ENCODE measurements at regions not wholly inside any gene's neighbourhood (a gene's known extent, or its start where the extent isn't known, plus 50 kb on each side); places are given as distances from the start of the nearest gene placed in this dataset.

GRCh38 chr2:14720319-14720718 lies 87.8 kb downstream of the LRATD1 start:
- no peaks in the 10 kb centered on the region for H3K9me3 ChIP-seq (ENCODE audit: control insufficient read depth, low read length)
- peaks cover 2% of the 10 kb centered on the region for H3K4me1 ChIP-seq (ENCODE audit: control insufficient read depth, insufficient read depth, low read length, poor library complexity, severe bottlenecking)
- no peaks in the 10 kb centered on the region for H3K36me3 ChIP-seq (ENCODE audit: control insufficient read depth, insufficient read depth, low read length)
- H3K4me3 ChIP-seq (ENCODE audit: extremely low read depth, insufficient read depth, low read length, poor library complexity, severe bottlenecking), result no peak overlapping the region
- no peak overlapping the region for H3K27ac ChIP-seq (ENCODE audit: low read depth, low read length, severe bottlenecking)
- 63 to 78% methylated on average over 4 to 5 of the region's 5 CpGs for WGBS, 2 experiments (ENCODE audit: insufficient coverage in 2 of 2)

- Histone ChIP-seq H3K4me3 (ENCODE audit: extremely low read depth, insufficient read depth, low read length, poor library complexity, severe bottlenecking) (no peak overlapping the region), H3K36me3 (ENCODE audit: control insufficient read depth, insufficient read depth, low read length) (no peaks in the 10 kb centered on the region), H3K4me1 (ENCODE audit: control insufficient read depth, insufficient read depth, low read length, poor library complexity, severe bottlenecking) (peaks cover 2% of the 10 kb centered on the region), H3K27ac (ENCODE audit: low read depth, low read length, severe bottlenecking) (no peak overlapping the region), H3K9me3 (ENCODE audit: control insufficient read depth, low read length) (no peaks in the 10 kb centered on the region)
- no CpG with 5 or more reads among the region's 2 CpGs for WGBS, 2 experiments (ENCODE audit: insufficient coverage in 2 of 2)
These were observed 88.2 kb downstream of the LRATD1 start for GRCh38 chr2:14720739-14721138.

GRCh38 chr2:14722904-14723570 lies 90.5 kb downstream of the LRATD1 start:
- no peaks in the 10 kb centered on the region for H3K9me3 ChIP-seq (ENCODE audit: control insufficient read depth, low read length)
- no peak overlapping the region for H3K27ac ChIP-seq (ENCODE audit: low read depth, low read length, severe bottlenecking)
- peaks cover 2% of the 10 kb centered on the region for H3K4me1 ChIP-seq (ENCODE audit: control insufficient read depth, insufficient read depth, low read length, poor library complexity, severe bottlenecking)
- no peaks in the 10 kb centered on the region for H3K36me3 ChIP-seq (ENCODE audit: control insufficient read depth, insufficient read depth, low read length)
- WGBS, 2 experiments (ENCODE audit: insufficient coverage in 2 of 2), result 91 to 100% methylated on average over 1 of the region's 3 CpGs
- no peak overlapping the region for H3K4me3 ChIP-seq (ENCODE audit: extremely low read depth, insufficient read depth, low read length, poor library complexity, severe bottlenecking)

GRCh38 chr2:14723684-14724083 lies 91.2 kb downstream of the LRATD1 start:
- Histone ChIP-seq H3K27ac (ENCODE audit: low read depth, low read length, severe bottlenecking) (no peak overlapping the region), H3K4me3 (ENCODE audit: extremely low read depth, insufficient read depth, low read length, poor library complexity, severe bottlenecking) (no peak overlapping the region), H3K4me1 (ENCODE audit: control insufficient read depth, insufficient read depth, low read length, poor library complexity, severe bottlenecking) (peaks cover 2% of the 10 kb centered on the region), H3K36me3 (ENCODE audit: control insufficient read depth, insufficient read depth, low read length) (no peaks in the 10 kb centered on the region), H3K9me3 (ENCODE audit: control insufficient read depth, low read length) (no peaks in the 10 kb centered on the region)
- WGBS, 2 experiments (ENCODE audit: insufficient coverage in 2 of 2), result 89 to 94% methylated on average over 3 to 4 of the region's 5 CpGs

- 92% methylated on average over 2 of the region's 4 CpGs; no CpG with 5 or more reads in 1 of the 2 experiments for WGBS, 2 experiments (ENCODE audit: insufficient coverage in 2 of 2)
- Histone ChIP-seq H3K27ac (ENCODE audit: low read depth, low read length, severe bottlenecking) (no peak overlapping the region), H3K4me1 (ENCODE audit: control insufficient read depth, insufficient read depth, low read length, poor library complexity, severe bottlenecking) (no peaks in the 10 kb centered on the region), H3K9me3 (ENCODE audit: control insufficient read depth, low read length) (no peaks in the 10 kb centered on the region), H3K4me3 (ENCODE audit: extremely low read depth, insufficient read depth, low read length, poor library complexity, severe bottlenecking) (no peak overlapping the region), H3K36me3 (ENCODE audit: control insufficient read depth, insufficient read depth, low read length) (no peaks in the 10 kb centered on the region)
These were observed 103.2 kb downstream of the LRATD1 start for GRCh38 chr2:14735696-14736095.

- WGBS, 2 experiments (ENCODE audit: insufficient coverage in 2 of 2), result 50 to 86% methylated on average over 1 of the region's 1 CpG
- Histone ChIP-seq H3K36me3 (ENCODE audit: control insufficient read depth, insufficient read depth, low read length) (no peaks in the 10 kb centered on the region), H3K4me3 (ENCODE audit: extremely low read depth, insufficient read depth, low read length, poor library complexity, severe bottlenecking) (no peak overlapping the region), H3K9me3 (ENCODE audit: control insufficient read depth, low read length) (no peaks in the 10 kb centered on the region), H3K27ac (ENCODE audit: low read depth, low read length, severe bottlenecking) (no peak overlapping the region), H3K4me1 (ENCODE audit: control insufficient read depth, insufficient read depth, low read length, poor library complexity, severe bottlenecking) (no peaks in the 10 kb centered on the region)
These were observed 104.7 kb downstream of the LRATD1 start for GRCh38 chr2:14737201-14737600.

GRCh38 chr2:14743861-14744260 lies 111.3 kb downstream of the LRATD1 start:
- no peaks in the 10 kb centered on the region for H3K9me3 ChIP-seq (ENCODE audit: control insufficient read depth, low read length)
- no peak overlapping the region for H3K27ac ChIP-seq (ENCODE audit: low read depth, low read length, severe bottlenecking)
- no peaks in the 10 kb centered on the region for H3K4me1 ChIP-seq (ENCODE audit: control insufficient read depth, insufficient read depth, low read length, poor library complexity, severe bottlenecking)
- H3K4me3 ChIP-seq (ENCODE audit: extremely low read depth, insufficient read depth, low read length, poor library complexity, severe bottlenecking), result no peak overlapping the region
- WGBS, 2 experiments (ENCODE audit: insufficient coverage in 2 of 2), result 80 to 100% methylated on average over 1 of the region's 1 CpG
- H3K36me3 ChIP-seq (ENCODE audit: control insufficient read depth, insufficient read depth, low read length), result no peaks in the 10 kb centered on the region

- Histone ChIP-seq H3K27ac (ENCODE audit: low read depth, low read length, severe bottlenecking) (no peak overlapping the region), H3K4me1 (ENCODE audit: control insufficient read depth, insufficient read depth, low read length, poor library complexity, severe bottlenecking) (no peaks in the 10 kb centered on the region), H3K4me3 (ENCODE audit: extremely low read depth, insufficient read depth, low read length, poor library complexity, severe bottlenecking) (no peak overlapping the region), H3K36me3 (ENCODE audit: control insufficient read depth, insufficient read depth, low read length) (no peaks in the 10 kb centered on the region), H3K9me3 (ENCODE audit: control insufficient read depth, low read length) (no peaks in the 10 kb centered on the region)
- 87 to 96% methylated on average over 6 to 9 of the region's 9 CpGs for WGBS, 2 experiments (ENCODE audit: insufficient coverage in 2 of 2)
These were observed 113.0 kb downstream of the LRATD1 start for GRCh38 chr2:14745288-14746076.

- Histone ChIP-seq H3K27ac (ENCODE audit: low read depth, low read length, severe bottlenecking) (no peak overlapping the region), H3K9me3 (ENCODE audit: control insufficient read depth, low read length) (no peaks in the 10 kb centered on the region), H3K4me1 (ENCODE audit: control insufficient read depth, insufficient read depth, low read length, poor library complexity, severe bottlenecking) (no peaks in the 10 kb centered on the region), H3K4me3 (ENCODE audit: extremely low read depth, insufficient read depth, low read length, poor library complexity, severe bottlenecking) (no peak overlapping the region), H3K36me3 (ENCODE audit: control insufficient read depth, insufficient read depth, low read length) (no peaks in the 10 kb centered on the region)
- 95 to 99% methylated on average over 5 to 7 of the region's 7 CpGs for WGBS, 2 experiments (ENCODE audit: insufficient coverage in 2 of 2)
These were observed 113.6 kb downstream of the LRATD1 start for GRCh38 chr2:14746133-14746532.

GRCh38 chr2:14747447-14747846 lies 114.9 kb downstream of the LRATD1 start:
- Histone ChIP-seq H3K36me3 (ENCODE audit: control insufficient read depth, insufficient read depth, low read length) (no peaks in the 10 kb centered on the region), H3K27ac (ENCODE audit: low read depth, low read length, severe bottlenecking) (no peak overlapping the region), H3K9me3 (ENCODE audit: control insufficient read depth, low read length) (no peaks in the 10 kb centered on the region), H3K4me1 (ENCODE audit: control insufficient read depth, insufficient read depth, low read length, poor library complexity, severe bottlenecking) (no peaks in the 10 kb centered on the region), H3K4me3 (ENCODE audit: extremely low read depth, insufficient read depth, low read length, poor library complexity, severe bottlenecking) (no peak overlapping the region)
- WGBS, 2 experiments (ENCODE audit: insufficient coverage in 2 of 2), result 90 to 93% methylated on average over 3 of the region's 5 CpGs

GRCh38 chr2:14749884-14750283 lies 117.4 kb downstream of the LRATD1 start:
- no peak overlapping the region for H3K27ac ChIP-seq (ENCODE audit: low read depth, low read length, severe bottlenecking)
- H3K4me3 ChIP-seq (ENCODE audit: extremely low read depth, insufficient read depth, low read length, poor library complexity, severe bottlenecking), result no peak overlapping the region
- 83 to 90% methylated on average over 1 of the region's 1 CpG for WGBS, 2 experiments (ENCODE audit: insufficient coverage in 2 of 2)
- no peaks in the 10 kb centered on the region for H3K9me3 ChIP-seq (ENCODE audit: control insufficient read depth, low read length)
- no peaks in the 10 kb centered on the region for H3K4me1 ChIP-seq (ENCODE audit: control insufficient read depth, insufficient read depth, low read length, poor library complexity, severe bottlenecking)
- H3K36me3 ChIP-seq (ENCODE audit: control insufficient read depth, insufficient read depth, low read length), result no peaks in the 10 kb centered on the region

Data from mesodermal cell (in vitro differentiated cells).